ENCODE measurements at regions not wholly inside any gene's neighbourhood (a gene's known extent, or its start where the extent isn't known, plus 50 kb on each side); places are given as distances from the start of the nearest gene placed in this dataset.

DNA sequence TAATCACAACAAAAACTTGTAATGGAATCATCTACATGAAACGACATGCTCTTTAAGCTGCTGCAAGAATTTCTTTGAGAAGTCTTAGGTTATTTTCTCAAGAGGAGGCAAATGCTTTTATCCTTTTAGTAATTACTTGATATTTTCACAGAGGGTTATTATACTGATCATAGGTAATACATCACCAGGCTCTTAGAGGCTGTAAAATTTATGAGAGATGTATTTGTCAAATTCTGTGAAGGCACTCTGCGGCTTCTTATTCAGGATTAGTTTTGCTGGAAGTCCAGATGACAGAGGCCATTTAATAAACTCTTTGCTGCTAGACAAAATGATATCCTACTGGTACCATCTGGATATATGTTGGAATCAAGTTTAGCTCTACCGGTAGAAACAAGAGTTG is 624.3 kb upstream of the BRINP3 start:
- no peak overlapping the region for H2AFZ ChIP-seq (ENCODE audit: low read depth, low read length)
- no peaks in the 10 kb centered on the region for H3K27me3 ChIP-seq (ENCODE audit: insufficient read depth, low read length, poor library complexity)
- no peak for DNase-seq
- H4K20me1 ChIP-seq (ENCODE audit: insufficient read depth, low read length): no peaks in the 10 kb centered on the region
- H3K4me2 ChIP-seq (ENCODE audit: insufficient read depth, low read length): no peak overlapping the region
- H3K9ac ChIP-seq (ENCODE audit: low read depth, low read length): no peak overlapping the region
- no peaks in the 10 kb centered on the region for H3K4me1 ChIP-seq (ENCODE audit: insufficient read depth, low read length)
- no peaks in the 10 kb centered on the region for H3K9me3 ChIP-seq (ENCODE audit: insufficient read depth, low read length, severe bottlenecking)
- TF ChIP-seq EZH2 (IDR thresholded peaks at IDR 0.05; ENCODE audit: borderline replicate concordance, low read depth, low read length, severe bottlenecking): no peak
- TF ChIP-seq, protein P1, sequence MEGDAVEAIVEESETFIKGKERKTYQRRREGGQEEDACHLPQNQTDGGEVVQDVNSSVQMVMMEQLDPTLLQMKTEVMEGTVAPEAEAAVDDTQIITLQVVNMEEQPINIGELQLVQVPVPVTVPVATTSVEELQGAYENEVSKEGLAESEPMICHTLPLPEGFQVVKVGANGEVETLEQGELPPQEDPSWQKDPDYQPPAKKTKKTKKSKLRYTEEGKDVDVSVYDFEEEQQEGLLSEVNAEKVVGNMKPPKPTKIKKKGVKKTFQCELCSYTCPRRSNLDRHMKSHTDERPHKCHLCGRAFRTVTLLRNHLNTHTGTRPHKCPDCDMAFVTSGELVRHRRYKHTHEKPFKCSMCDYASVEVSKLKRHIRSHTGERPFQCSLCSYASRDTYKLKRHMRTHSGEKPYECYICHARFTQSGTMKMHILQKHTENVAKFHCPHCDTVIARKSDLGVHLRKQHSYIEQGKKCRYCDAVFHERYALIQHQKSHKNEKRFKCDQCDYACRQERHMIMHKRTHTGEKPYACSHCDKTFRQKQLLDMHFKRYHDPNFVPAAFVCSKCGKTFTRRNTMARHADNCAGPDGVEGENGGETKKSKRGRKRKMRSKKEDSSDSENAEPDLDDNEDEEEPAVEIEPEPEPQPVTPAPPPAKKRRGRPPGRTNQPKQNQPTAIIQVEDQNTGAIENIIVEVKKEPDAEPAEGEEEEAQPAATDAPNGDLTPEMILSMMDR (IDR thresholded peaks at IDR 0.05; ENCODE audit: borderline replicate concordance, extremely low read depth, low read length, poor library complexity, severe bottlenecking): no peak
- no peaks in the 10 kb centered on the region for H3K36me3 ChIP-seq (ENCODE audit: insufficient read depth, low read length)
- H3K4me3 ChIP-seq (ENCODE audit: low read depth in 1 of 2, low read length in 2 of 2): no peak overlapping the region
- no peaks in the 10 kb centered on the region for H3K79me2 ChIP-seq (ENCODE audit: insufficient read depth, low read length)
- H3K27ac ChIP-seq (ENCODE audit: low read length): no peak overlapping the region
- ATAC-seq (ENCODE audit: insufficient read depth, low read depth): no peak

DNA sequence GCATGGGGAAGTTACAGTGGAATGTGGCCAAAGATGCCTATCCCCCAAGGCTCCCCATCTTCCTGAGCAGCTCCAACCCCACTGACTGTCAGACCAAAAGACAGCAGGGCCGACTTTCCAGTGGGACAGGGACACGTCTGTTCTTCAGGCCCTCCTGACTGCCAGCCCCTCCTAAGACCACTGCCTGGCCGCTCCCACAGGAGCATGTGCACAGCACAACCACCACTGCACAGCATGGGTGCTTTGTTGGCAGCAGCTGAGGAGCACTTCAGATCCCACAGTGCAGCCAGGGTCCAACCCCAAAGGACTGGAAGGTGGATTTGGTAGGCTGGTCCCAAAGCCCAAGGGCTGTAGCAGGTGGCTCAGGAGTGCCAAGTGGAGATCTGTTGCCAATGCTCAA is 648.3 kb upstream of the BRINP3 start:
- TF ChIP-seq, protein P1 (IDR thresholded peaks at IDR 0.05; ENCODE audit: borderline replicate concordance, extremely low read depth, low read length, poor library complexity, severe bottlenecking): no peak
- TF ChIP-seq EZH2 (IDR thresholded peaks at IDR 0.05; ENCODE audit: borderline replicate concordance, low read depth, low read length, severe bottlenecking): no peak
- H3K9ac ChIP-seq (ENCODE audit: low read depth, low read length): no peak overlapping the region
- no peaks in the 10 kb centered on the region for H3K27me3 ChIP-seq (ENCODE audit: insufficient read depth, low read length, poor library complexity)
- H4K20me1 ChIP-seq (ENCODE audit: insufficient read depth, low read length): no peaks in the 10 kb centered on the region
- no peak overlapping the region for H2AFZ ChIP-seq (ENCODE audit: low read depth, low read length)
- H3K4me2 ChIP-seq (ENCODE audit: insufficient read depth, low read length): no peak overlapping the region
- peaks cover 14% of the 10 kb centered on the region for H3K9me3 ChIP-seq (ENCODE audit: insufficient read depth, low read length, severe bottlenecking)
- no peak for DNase-seq
- no peak overlapping the region for H3K4me3 ChIP-seq (ENCODE audit: low read depth in 1 of 2, low read length in 2 of 2)
- no peak for ATAC-seq (ENCODE audit: insufficient read depth, low read depth)
- no peaks in the 10 kb centered on the region for H3K36me3 ChIP-seq (ENCODE audit: insufficient read depth, low read length)
- no peaks in the 10 kb centered on the region for H3K4me1 ChIP-seq (ENCODE audit: insufficient read depth, low read length)
- no peaks in the 10 kb centered on the region for H3K79me2 ChIP-seq (ENCODE audit: insufficient read depth, low read length)
- H3K27ac ChIP-seq (ENCODE audit: low read length): no peak overlapping the region

DNA sequence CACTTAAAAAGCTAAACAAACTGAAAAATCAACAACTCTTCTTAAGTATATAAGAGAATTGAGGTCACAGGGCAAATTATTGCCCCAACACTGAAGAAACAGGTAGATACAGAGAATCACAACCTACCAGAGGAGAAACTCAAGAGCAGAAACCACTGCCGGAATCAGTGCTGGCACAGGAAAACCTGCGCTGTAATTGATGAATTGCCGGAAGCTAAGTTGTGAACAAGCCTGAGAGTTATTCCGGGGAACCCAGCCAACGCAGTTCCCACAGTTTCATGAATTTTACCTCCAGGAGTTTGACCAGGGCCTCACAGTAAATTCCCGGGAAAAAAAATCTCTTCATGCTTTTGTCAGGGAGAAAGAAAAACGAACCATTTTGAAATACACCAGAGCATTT is 657.1 kb upstream of the BRINP3 start:
- ATAC-seq (ENCODE audit: insufficient read depth, low read depth): no peak

More for the DNA sequence above, 657.1 kb upstream of the BRINP3 start:
- no peak overlapping the region for H3K4me2 ChIP-seq (ENCODE audit: insufficient read depth, low read length)
- no peaks in the 10 kb centered on the region for H3K9me3 ChIP-seq (ENCODE audit: insufficient read depth, low read length, severe bottlenecking)
- H3K27me3 ChIP-seq (ENCODE audit: insufficient read depth, low read length, poor library complexity): no peaks in the 10 kb centered on the region
- H3K4me3 ChIP-seq (ENCODE audit: low read depth in 1 of 2, low read length in 2 of 2): no peak overlapping the region
- no peaks in the 10 kb centered on the region for H3K36me3 ChIP-seq (ENCODE audit: insufficient read depth, low read length)
- no peaks in the 10 kb centered on the region for H3K4me1 ChIP-seq (ENCODE audit: insufficient read depth, low read length)
- no peaks in the 10 kb centered on the region for H4K20me1 ChIP-seq (ENCODE audit: insufficient read depth, low read length)
- no peak overlapping the region for H2AFZ ChIP-seq (ENCODE audit: low read depth, low read length)
- TF ChIP-seq, protein P1 (IDR thresholded peaks at IDR 0.05; ENCODE audit: borderline replicate concordance, extremely low read depth, low read length, poor library complexity, severe bottlenecking): no peak
- no peak for TF ChIP-seq EZH2 (IDR thresholded peaks at IDR 0.05; ENCODE audit: borderline replicate concordance, low read depth, low read length, severe bottlenecking)
- H3K27ac ChIP-seq (ENCODE audit: low read length): no peak overlapping the region
- no peaks in the 10 kb centered on the region for H3K79me2 ChIP-seq (ENCODE audit: insufficient read depth, low read length)
- DNase-seq: no peak
- no peak overlapping the region for H3K9ac ChIP-seq (ENCODE audit: low read depth, low read length)
